Muscle of arm (tissue), 1 donor: ENCODE measurements at regions not wholly inside any gene's neighbourhood (a gene's known extent, or its start where the extent isn't known, plus 50 kb on each side); places are given as distances from the start of the nearest gene placed in this dataset.

Experiments
- DNase-seq: peaks from one replicate; pipeline ENCODE4 v3.0.0-alpha.2; 2013

GRCh38 chr5:68745448-68745847 lies 348.4 kb upstream of the SLC30A5 start:
- no peak for DNase-seq

- no peak for DNase-seq
Measured at GRCh38 chr5:68746220-68746619, 347.6 kb upstream of the SLC30A5 start.

GRCh38 chr5:68746643-68747420 lies 347.0 kb upstream of the SLC30A5 start:
- DNase-seq: no peak

- no peak for DNase-seq
Measured at GRCh38 chr5:68747521-68747920, 346.3 kb upstream of the SLC30A5 start.

GRCh38 chr5:68748101-68748500 lies 345.7 kb upstream of the SLC30A5 start:
- no peak for DNase-seq

- DNase-seq: no peak
Measured at GRCh38 chr5:68749077-68749476, 344.7 kb upstream of the SLC30A5 start.

GRCh38 chr5:68749631-68750030 lies 344.2 kb upstream of the SLC30A5 start:
- DNase-seq: no peak

- no peak for DNase-seq
Measured at GRCh38 chr5:68751661-68752060, 342.2 kb upstream of the SLC30A5 start.

- no peak for DNase-seq
Measured at GRCh38 chr5:68754536-68754935, 339.3 kb upstream of the SLC30A5 start.

- no peak for DNase-seq
Measured at GRCh38 chr5:68755293-68755692, 338.5 kb upstream of the SLC30A5 start.

- no peak for DNase-seq
Measured at GRCh38 chr5:68757006-68757405, 336.8 kb upstream of the SLC30A5 start.

- no peak for DNase-seq
Measured at GRCh38 chr5:68757626-68758212, 336.1 kb upstream of the SLC30A5 start.

GRCh38 chr5:68759593-68759992 lies 334.2 kb upstream of the SLC30A5 start:
- DNase-seq: no peak

- DNase-seq: no peak
Measured at GRCh38 chr5:68762201-68762600, 331.6 kb upstream of the SLC30A5 start.

- no peak for DNase-seq
Measured at GRCh38 chr5:68766952-68767464, 326.8 kb upstream of the SLC30A5 start.

- no peak for DNase-seq
Measured at GRCh38 chr5:68770551-68770950, 323.3 kb upstream of the SLC30A5 start.

- DNase-seq: no peak
Measured at GRCh38 chr5:68771221-68771620, 322.6 kb upstream of the SLC30A5 start.

GRCh38 chr5:68771732-68772131 lies 322.1 kb upstream of the SLC30A5 start:
- no peak for DNase-seq

- no peak for DNase-seq
Measured at GRCh38 chr5:68776381-68776780, 317.4 kb upstream of the SLC30A5 start.

GRCh38 chr5:68777135-68777534 lies 316.7 kb upstream of the SLC30A5 start:
- no peak for DNase-seq

GRCh38 chr5:68778484-68778883 lies 315.3 kb upstream of the SLC30A5 start:
- DNase-seq: no peak

- DNase-seq: no peak
Measured at GRCh38 chr5:68780299-68780955, 313.4 kb upstream of the SLC30A5 start.

- no peak for DNase-seq
Measured at GRCh38 chr5:68793074-68793473, 300.7 kb upstream of the SLC30A5 start.
